Erythroblast (primary cell): ENCODE measurements at regions not wholly inside any gene's neighbourhood (a gene's known extent, or its start where the extent isn't known, plus 50 kb on each side); places are given as distances from the start of the nearest gene placed in this dataset.

ENCODE experiments used
- GATA1 ChIP-seq: IDR thresholded peaks from 2 replicates; pipeline ENCODE4 v1.6.1; 2011; ENCODE audit warnings: low read depth, mild to moderate bottlenecking, control low read depth, low read length, moderate library complexity
- POLR2A ChIP-seq: IDR thresholded peaks from 2 replicates; pipeline ENCODE4 v1.6.1; 2011; ENCODE audit warnings: mild to moderate bottlenecking, low read length

DNA sequence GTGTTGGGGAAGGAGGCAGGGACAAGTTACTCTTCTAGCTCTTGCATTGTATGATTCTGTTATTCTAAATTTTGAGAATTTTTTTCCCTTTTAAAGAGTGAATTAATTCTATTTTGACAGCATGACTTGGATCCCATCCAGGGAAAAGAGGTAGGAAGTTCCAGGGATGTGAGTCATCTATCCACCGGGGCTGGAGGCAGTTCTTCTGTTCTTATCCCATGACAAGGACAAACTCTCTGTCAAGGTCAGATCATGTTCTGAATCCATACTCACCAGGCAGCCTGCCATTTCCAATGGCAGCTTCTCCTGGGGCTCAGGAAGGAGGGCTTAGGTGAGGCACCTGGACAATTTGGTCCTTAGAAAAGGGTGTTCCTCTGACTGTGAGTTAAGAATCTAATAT, 132.0 kb upstream of the MED14 start:
- TF ChIP-seq POLR2A (no peak), GATA1 (no peak)
